ENCODE measurements at regions not wholly inside any gene's neighbourhood (a gene's known extent, or its start where the extent isn't known, plus 50 kb on each side); places are given as distances from the start of the nearest gene placed in this dataset.
A peak's percentile ranks its signal among the peaks of the same experiment; 100 is the strongest.
"Not testable (repeated sequence)": the region's sequence is repeated elsewhere in the genome, so short reads cannot be mapped to it uniquely, and the experiment has no call there.

- H3K36me3 Mint-ChIP-seq; DNase-seq (ENCODE audit: low spot score in 2 of 2); H3K9me3 Mint-ChIP-seq; ATAC-seq; H3K27ac Mint-ChIP-seq: not testable (repeated sequence)
These were observed 51.6 kb upstream of the MAP4K4 start for GRCh38 chr2:101645886-101646285.

- DNase-seq (ENCODE audit: low spot score in 2 of 2) (no peak), ATAC-seq (no peak)
- Mint-ChIP-seq H3K27ac (no peak overlapping the region), H3K9me3 (no peaks in the 10 kb centered on the region), H3K36me3 (no peaks in the 10 kb centered on the region)
These were observed 52.6 kb upstream of the MAP4K4 start for GRCh38 chr2:101644842-101645383.

DNA sequence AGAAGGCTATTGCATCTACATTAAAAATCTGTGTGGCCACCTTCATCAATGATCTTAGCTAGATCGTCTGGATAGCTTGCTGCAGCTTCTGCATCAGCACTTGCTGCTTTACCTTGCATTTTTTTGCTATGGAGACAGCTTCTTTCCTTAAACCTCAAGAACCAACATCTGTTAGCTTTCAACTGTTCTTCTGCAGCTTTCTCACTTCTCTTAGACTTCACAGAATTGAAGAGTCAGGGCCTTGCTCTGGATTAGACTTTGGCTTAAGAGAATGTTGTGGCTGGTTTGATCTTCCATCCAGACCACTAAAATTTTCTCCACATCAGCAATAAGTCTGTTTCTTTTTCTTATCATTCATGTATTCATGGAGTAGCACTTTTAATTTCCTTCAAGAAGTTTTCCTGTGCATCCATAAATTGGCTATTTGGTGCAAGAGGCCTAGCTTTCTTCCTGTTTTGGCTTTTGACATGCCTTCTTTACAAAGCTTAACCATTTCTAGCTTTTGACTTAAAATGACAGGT lies 54.4 kb upstream of the MAP4K4 start:
- ATAC-seq, result no peak
- Mint-ChIP-seq H3K27ac (no peak overlapping the region), H3K36me3 (no peaks in the 10 kb centered on the region)

GRCh38 chr2:101638817-101639605 lies 58.5 kb upstream of the MAP4K4 start:
- DNase-seq (ENCODE audit: low spot score in 2 of 2) (no peak), ATAC-seq (no peak)
- Mint-ChIP-seq H3K36me3 (no peaks in the 10 kb centered on the region), H3K9me3 (no peaks in the 10 kb centered on the region), H3K27ac (no peak overlapping the region)

More for the DNA sequence above, 54.4 kb upstream of the MAP4K4 start:
- H3K9me3 Mint-ChIP-seq, result no peaks in the 10 kb centered on the region
- no peak for DNase-seq (ENCODE audit: low spot score in 2 of 2)

DNA sequence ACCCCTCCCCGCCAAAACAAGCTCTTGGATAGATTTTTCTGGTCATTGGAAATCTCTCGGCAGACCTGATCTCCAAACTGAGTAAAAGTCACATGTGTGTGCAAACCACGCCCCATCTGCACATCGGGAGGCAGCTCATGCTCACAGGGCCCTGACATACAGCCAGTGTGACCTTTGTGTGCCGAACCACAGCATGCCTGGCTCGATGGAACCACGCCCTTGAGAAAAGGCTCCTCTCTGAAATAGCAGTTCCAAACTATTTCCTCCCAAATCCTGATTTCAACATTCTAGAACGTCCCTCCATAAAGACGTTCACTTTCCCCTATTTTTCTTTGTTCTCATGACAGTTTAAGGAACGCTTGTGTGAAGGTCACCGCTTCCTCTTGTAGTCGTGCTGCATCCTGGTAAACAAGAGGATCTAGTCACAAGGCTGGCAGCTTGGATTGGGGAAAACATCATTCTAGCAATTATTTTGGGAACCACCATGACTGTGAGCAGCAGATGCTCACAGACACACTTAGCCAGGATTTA lies 59.3 kb upstream of the MAP4K4 start:
- no peak for ATAC-seq
- DNase-seq (ENCODE audit: low spot score in 2 of 2), result no peak
- H3K9me3 Mint-ChIP-seq, result no peaks in the 10 kb centered on the region
- no peaks in the 10 kb centered on the region for H3K36me3 Mint-ChIP-seq
- H3K27ac Mint-ChIP-seq, result no peak overlapping the region

DNA sequence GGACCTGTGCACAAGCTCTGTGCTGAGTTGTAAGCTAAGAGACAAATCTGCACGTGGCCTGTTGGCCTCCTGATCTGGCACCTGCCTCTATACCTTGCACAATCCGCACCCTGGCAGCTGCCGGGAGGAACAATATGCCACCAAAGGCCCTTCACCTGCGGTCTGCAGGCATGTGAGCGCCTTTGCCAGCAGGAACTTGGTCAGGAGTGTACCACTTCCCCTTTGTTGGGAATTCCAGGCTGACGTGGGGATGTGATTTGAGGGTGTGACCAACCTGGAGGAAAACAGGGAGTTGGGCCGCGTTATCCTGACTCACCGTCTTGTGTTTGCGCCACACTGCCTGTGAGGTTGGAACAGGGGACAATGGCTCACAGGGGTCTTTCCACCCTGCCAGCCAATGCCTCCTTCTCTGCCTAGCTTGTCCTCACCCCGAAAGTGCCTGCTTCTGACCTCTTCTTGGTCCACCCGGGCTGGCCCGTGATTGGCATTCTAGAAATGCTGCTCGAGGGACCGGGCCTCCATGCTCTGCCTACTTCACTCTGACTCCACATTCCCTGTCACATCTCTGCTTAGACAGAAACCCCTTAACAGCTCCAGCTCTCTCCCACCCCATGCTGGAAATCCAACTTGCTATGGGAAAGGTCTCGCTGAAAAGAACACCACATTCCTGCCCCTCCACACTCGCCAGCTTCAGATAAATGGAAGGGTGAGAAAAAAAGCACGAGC lies 67.1 kb upstream of the MAP4K4 start:
- ATAC-seq, result no peak
- DNase-seq (ENCODE audit: low spot score in 2 of 2), result no peak
- H3K36me3 Mint-ChIP-seq, result peaks cover 0 to 9% of the 10 kb centered on the region in 2 donors
- H3K9me3 Mint-ChIP-seq, result peaks cover 0 to 9% of the 10 kb centered on the region in 2 donors
- H3K27ac Mint-ChIP-seq, result no peak overlapping the region

GRCh38 chr2:101628030-101628392 lies 69.5 kb upstream of the MAP4K4 start:
- Mint-ChIP-seq H3K27ac (no peak overlapping the region), H3K36me3 (peaks cover 0 to 9% of the 10 kb centered on the region in 2 donors)

GRCh38 chr2:101627285-101628029 lies 70.0 kb upstream of the MAP4K4 start:
- Mint-ChIP-seq H3K9me3 (peaks cover 0 to 9% of the 10 kb centered on the region in 2 donors), H3K27ac (peak overlapping the region; percentile 15 to 65), H3K36me3 (peaks cover 0 to 9% of the 10 kb centered on the region in 2 donors)
- DNase-seq (ENCODE audit: low spot score in 2 of 2) (no peak), ATAC-seq (no peak)

More at GRCh38 chr2:101628030-101628392, 69.5 kb upstream of the MAP4K4 start:
- ATAC-seq (no peak), DNase-seq (ENCODE audit: low spot score in 2 of 2) (no peak)
- H3K9me3 Mint-ChIP-seq, result peaks cover 0 to 9% of the 10 kb centered on the region in 2 donors

DNA sequence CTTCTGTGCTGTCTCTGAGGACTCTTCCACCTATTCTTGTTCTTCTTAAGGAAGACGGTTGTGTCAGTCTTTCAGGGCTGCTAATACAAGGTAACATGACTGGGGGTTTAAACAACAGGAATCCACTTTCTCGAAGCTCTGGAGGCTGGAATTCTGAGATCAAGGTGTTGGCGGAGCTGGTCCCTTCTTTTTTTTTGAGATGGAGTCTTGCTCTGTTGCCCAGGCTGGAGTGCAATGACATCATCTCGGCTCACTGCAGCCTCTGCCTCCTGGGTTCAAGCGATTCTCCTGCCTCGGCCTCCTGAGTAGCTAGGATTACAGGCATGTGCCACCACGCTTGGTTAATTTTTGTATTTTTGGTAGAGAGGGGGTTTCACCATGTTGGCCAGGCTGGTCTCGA lies 71.7 kb upstream of the MAP4K4 start:
- not testable (repeated sequence) for H3K9me3 Mint-ChIP-seq; ATAC-seq; DNase-seq (ENCODE audit: low spot score in 2 of 2)
- peak overlapping the region in 1 of 2 donors; percentile 39 for H3K27ac Mint-ChIP-seq
- H3K36me3 Mint-ChIP-seq, result peaks cover 0 to 16% of the 10 kb centered on the region in 2 donors

- DNase-seq (ENCODE audit: low spot score in 2 of 2) (no peak), ATAC-seq (no peak)
- H3K9me3 Mint-ChIP-seq, result peaks cover 0 to 9% of the 10 kb centered on the region in 2 donors
- H3K36me3 Mint-ChIP-seq, result peaks cover 0 to 16% of the 10 kb centered on the region in 2 donors
- H3K27ac Mint-ChIP-seq, result peak overlapping the region in 1 of 2 donors; percentile 39
These were observed 72.1 kb upstream of the MAP4K4 start for GRCh38 chr2:101625387-101625786.

GRCh38 chr2:101624706-101625332 lies 72.7 kb upstream of the MAP4K4 start:
- H3K9me3 Mint-ChIP-seq, result peaks cover 0 to 9% of the 10 kb centered on the region in 2 donors
- peaks cover 0 to 16% of the 10 kb centered on the region in 2 donors for H3K36me3 Mint-ChIP-seq
- no peak for DNase-seq (ENCODE audit: low spot score in 2 of 2)

DNA sequence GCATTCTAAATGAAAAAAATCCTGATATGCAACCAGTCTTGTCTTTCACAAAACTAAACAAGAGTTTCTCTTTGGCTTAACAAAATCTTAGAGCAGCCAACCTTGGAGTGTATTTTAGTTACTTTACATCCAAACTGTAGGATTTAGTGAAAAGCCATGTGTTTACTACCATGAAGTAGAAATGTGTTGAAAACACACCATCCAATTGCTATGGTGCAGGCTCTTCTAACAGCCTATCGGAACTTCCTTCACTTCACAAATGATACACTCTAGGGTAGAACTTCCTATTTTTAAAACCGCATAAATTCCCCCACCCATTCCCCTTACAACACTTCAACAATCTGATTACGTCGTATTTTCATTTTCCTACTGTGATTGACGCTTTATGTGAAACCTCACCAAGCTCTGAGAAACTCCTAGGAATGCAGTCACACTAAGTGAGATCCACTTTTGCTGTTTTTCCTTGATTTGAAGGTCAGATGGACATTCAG lies 74.4 kb upstream of the MAP4K4 start:
- Mint-ChIP-seq H3K9me3 (peaks cover 0 to 9% of the 10 kb centered on the region in 2 donors), H3K27ac (peak overlapping the region; percentile 1 to 60), H3K36me3 (peaks cover 0 to 16% of the 10 kb centered on the region in 2 donors)
- ATAC-seq, result peak; percentile 59 to 67
- no peak for DNase-seq (ENCODE audit: low spot score in 2 of 2)

More at GRCh38 chr2:101624706-101625332, 72.7 kb upstream of the MAP4K4 start:
- ATAC-seq, result no peak
- peak overlapping the region in 1 of 2 donors; percentile 39 for H3K27ac Mint-ChIP-seq

- DNase-seq (ENCODE audit: low spot score in 2 of 2) (peak in 1 of 2 donors; percentile 10), ATAC-seq (peak; percentile 70 to 87)
- peaks cover 0 to 3% of the 10 kb centered on the region in 2 donors for H3K9me3 Mint-ChIP-seq
- peaks cover 0 to 9% of the 10 kb centered on the region in 2 donors for H3K36me3 Mint-ChIP-seq
- H3K27ac Mint-ChIP-seq, result peak overlapping the region; percentile 1 to 60
These were observed 75.1 kb upstream of the MAP4K4 start for GRCh38 chr2:101622210-101623030.

- Mint-ChIP-seq H3K27ac (no peak overlapping the region), H3K36me3 (peaks cover 0 to 7% of the 10 kb centered on the region in 2 donors), H3K9me3 (no peaks in the 10 kb centered on the region)
- ATAC-seq (no peak), DNase-seq (ENCODE audit: low spot score in 2 of 2) (no peak)
These were observed 78.3 kb upstream of the MAP4K4 start for GRCh38 chr2:101619191-101619591.

- Mint-ChIP-seq H3K27ac (no peak overlapping the region), H3K36me3 (peaks cover 0 to 7% of the 10 kb centered on the region in 2 donors), H3K9me3 (no peaks in the 10 kb centered on the region)
- no peak for ATAC-seq
- no peak for DNase-seq (ENCODE audit: low spot score in 2 of 2)
These were observed 79.7 kb upstream of the MAP4K4 start for GRCh38 chr2:101617796-101618195.

Measured in activated naive CD4-positive, alpha-beta T cell treated with anti-CD3 and anti-CD28 coated beads, Interleukin-2, amount 50 U/mL, for 72 hours (primary cell).